ENCODE measurements at regions not wholly inside any gene's neighbourhood (a gene's known extent, or its start where the extent isn't known, plus 50 kb on each side); places are given as distances from the start of the nearest gene placed in this dataset.

DNA sequence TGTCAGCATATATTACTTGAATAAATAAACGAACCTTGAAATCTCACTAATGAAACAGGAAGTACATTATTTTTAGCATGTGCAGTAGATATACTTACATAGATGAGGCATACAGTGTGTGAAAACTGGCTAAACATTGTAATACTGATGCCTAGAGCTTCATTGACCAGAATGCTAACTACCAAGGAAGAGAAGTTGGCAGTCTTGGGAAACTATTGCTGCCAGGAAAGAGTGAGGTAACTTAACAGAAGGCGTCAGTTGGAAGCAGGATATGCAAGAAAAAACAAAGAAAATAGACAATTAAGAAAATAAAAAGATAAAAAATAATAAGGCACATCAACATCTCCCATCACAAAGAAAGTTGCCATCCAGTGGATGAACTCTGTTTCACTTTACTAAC lies 963.0 kb downstream of the TDRD15 start:
- TF ChIP-seq EP300 (IDR thresholded peaks at IDR 0.05) = no peak
- TF ChIP-seq, protein P1, sequence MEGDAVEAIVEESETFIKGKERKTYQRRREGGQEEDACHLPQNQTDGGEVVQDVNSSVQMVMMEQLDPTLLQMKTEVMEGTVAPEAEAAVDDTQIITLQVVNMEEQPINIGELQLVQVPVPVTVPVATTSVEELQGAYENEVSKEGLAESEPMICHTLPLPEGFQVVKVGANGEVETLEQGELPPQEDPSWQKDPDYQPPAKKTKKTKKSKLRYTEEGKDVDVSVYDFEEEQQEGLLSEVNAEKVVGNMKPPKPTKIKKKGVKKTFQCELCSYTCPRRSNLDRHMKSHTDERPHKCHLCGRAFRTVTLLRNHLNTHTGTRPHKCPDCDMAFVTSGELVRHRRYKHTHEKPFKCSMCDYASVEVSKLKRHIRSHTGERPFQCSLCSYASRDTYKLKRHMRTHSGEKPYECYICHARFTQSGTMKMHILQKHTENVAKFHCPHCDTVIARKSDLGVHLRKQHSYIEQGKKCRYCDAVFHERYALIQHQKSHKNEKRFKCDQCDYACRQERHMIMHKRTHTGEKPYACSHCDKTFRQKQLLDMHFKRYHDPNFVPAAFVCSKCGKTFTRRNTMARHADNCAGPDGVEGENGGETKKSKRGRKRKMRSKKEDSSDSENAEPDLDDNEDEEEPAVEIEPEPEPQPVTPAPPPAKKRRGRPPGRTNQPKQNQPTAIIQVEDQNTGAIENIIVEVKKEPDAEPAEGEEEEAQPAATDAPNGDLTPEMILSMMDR (IDR thresholded peaks at IDR 0.05) = no peak
- no peak for TF ChIP-seq POLR2AphosphoS5 (IDR thresholded peaks at IDR 0.05)
- no peak for TF ChIP-seq POLR2A (IDR thresholded peaks at IDR 0.05)
